Keratinocyte (primary cell): ENCODE measurements at regions not wholly inside any gene's neighbourhood (a gene's known extent, or its start where the extent isn't known, plus 50 kb on each side); places are given as distances from the start of the nearest gene placed in this dataset.

ENCODE experiments used
- DNase-seq: peaks from one replicate; pipeline ENCODE4 v3.0.0-alpha.2; 2011; ENCODE audit warnings: low read depth, missing footprints, low spot score
- FAIRE-seq: peaks from 2 replicates; lab custom pipeline; 2011; peaks lifted over from hg19 to GRCh38; lab: Jason Lieb, UNC
- H2AFZ ChIP-seq: 2 replicates; pipeline ENCODE4 v1.6.0; 2012; ENCODE audit warnings: low read length, control low read depth, inconsistent platforms; ENCODE audit not compliant: control insufficient read depth
- H3K27ac ChIP-seq: 2 replicates; pipeline ENCODE4 v1.5.1; 2011; ENCODE audit warnings: low read length; ENCODE audit not compliant: control insufficient read depth, insufficient read depth
- H3K27me3 ChIP-seq: 3 replicates; pipeline ENCODE4 v1.6.0; 2011; ENCODE audit warnings: low read length; ENCODE audit not compliant: control insufficient read depth, insufficient read depth; ENCODE audit errors: extremely low read depth
- H3K36me3 ChIP-seq, 2 experiments: 2 replicates in 1 of 2; 3 replicates in 1 of 2; pipeline ENCODE4 v1.5.1; 2011; ENCODE audit warnings: low read length in 2 of 2, mild to moderate bottlenecking in 1 of 2; ENCODE audit not compliant: control insufficient read depth in 2 of 2, insufficient read depth in 2 of 2; ENCODE audit errors: extremely low read depth in 1 of 2
- H3K4me1 ChIP-seq: 3 replicates; pipeline ENCODE4 v1.5.1; 2011; ENCODE audit warnings: low read length; ENCODE audit not compliant: control insufficient read depth, insufficient read depth; ENCODE audit errors: extremely low read depth
- H3K4me2 ChIP-seq: 3 replicates; pipeline ENCODE4 v1.6.0; 2011; ENCODE audit warnings: low read depth, low read length; ENCODE audit not compliant: control insufficient read depth, insufficient read depth; ENCODE audit errors: extremely low read depth
- H3K4me3 ChIP-seq, 3 experiments: fragments of 200-600 bp in 1 of 3; sonication (generic) in 1 of 3; 2 replicates in 2 of 3; 3 replicates in 1 of 3; pipeline ENCODE4 v1.5.1; 2011 to 2016; ENCODE audit warnings: low read length in 3 of 3, mild to moderate bottlenecking in 3 of 3, control low read depth in 2 of 3, inconsistent platforms in 1 of 3, low read depth in 1 of 3, mixed read lengths in 1 of 3, mixed run types in 1 of 3, moderate library complexity in 1 of 3; ENCODE audit not compliant: control insufficient read depth in 2 of 3, insufficient read depth in 2 of 3; ENCODE audit errors: extremely low read depth in 1 of 3
- H3K79me2 ChIP-seq: 2 replicates; pipeline ENCODE4 v1.6.0; 2012; ENCODE audit warnings: low read length; ENCODE audit not compliant: control insufficient read depth, insufficient read depth
- H3K9ac ChIP-seq: 3 replicates; pipeline ENCODE4 v1.6.0; 2011; ENCODE audit warnings: low read length; ENCODE audit not compliant: control insufficient read depth, insufficient read depth; ENCODE audit errors: extremely low read depth
- H3K9me1 ChIP-seq: 3 replicates; pipeline ENCODE4 v1.6.0; 2011; ENCODE audit warnings: low read length; ENCODE audit not compliant: control insufficient read depth, insufficient read depth; ENCODE audit errors: extremely low read depth
- H3K9me3 ChIP-seq: 2 replicates; pipeline ENCODE4 v1.5.1; 2012; ENCODE audit warnings: low read depth, low read length; ENCODE audit not compliant: control insufficient read depth
- H4K20me1 ChIP-seq: 3 replicates; pipeline ENCODE4 v1.6.0; 2011; ENCODE audit warnings: low read length; ENCODE audit not compliant: control insufficient read depth, insufficient read depth; ENCODE audit errors: extremely low read depth
- CTCF ChIP-seq, 3 experiments: IDR thresholded peaks in 1 of 3; conservative IDR thresholded peaks in 1 of 3; optimal IDR thresholded peaks in 1 of 3; 2 replicates in 2 of 3; 3 replicates in 1 of 3; pipeline versions ENCODE3 to v1.5.1; 2011; ENCODE audit warnings: low read length in 3 of 3, mild to moderate bottlenecking in 3 of 3, moderate library complexity in 2 of 3, control low read depth in 1 of 3, inconsistent platforms in 1 of 3; ENCODE audit not compliant: insufficient read depth in 2 of 3; ENCODE audit errors: extremely low read depth in 1 of 3
- EZH2 ChIP-seq: IDR thresholded peaks from one replicate; pipeline ENCODE4 v1.6.1; 2012; ENCODE audit warnings: inconsistent platforms, mild to moderate bottlenecking, low read length, moderate library complexity
- dilution Hi-C: fragments of 300-500 bp; cut with MboI; formaldehyde crosslinking; loops from one replicate; pipeline ENCODE4 v1.7.0; 2020; ENCODE audit warnings: low sequenced_read_pairs; ENCODE audit not compliant: extremely low pct_ligation_motif_present

DNA sequence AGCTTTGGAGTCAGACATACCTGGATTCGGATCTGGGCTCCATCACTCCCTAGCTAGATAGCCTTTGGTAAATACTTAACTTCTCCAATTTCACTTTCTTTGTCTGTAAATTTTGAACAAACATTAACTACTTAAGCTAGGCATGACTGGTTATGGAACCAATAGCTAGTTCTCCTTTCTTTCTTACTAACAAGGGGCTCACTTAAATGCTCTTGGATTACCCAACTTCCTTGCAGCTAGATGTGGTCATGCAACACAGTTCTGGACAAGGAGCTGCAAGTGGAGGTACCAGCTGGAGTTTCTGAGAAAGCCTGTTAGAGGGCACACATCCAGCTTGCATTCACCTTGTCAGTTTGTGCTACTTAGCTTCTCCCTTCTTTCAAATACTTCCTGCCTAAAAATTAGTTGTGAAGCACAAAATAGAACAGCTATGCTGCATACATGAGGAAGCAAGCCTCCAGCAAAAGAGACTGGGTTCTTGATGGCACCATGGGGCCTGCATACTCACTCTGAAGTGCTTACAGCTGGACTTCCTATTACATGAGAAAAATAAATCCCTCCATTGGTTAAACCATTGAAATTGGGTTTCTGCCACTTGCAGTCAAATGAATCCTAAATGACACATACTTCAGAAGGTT, 210.1 kb upstream of the EEA1 start:
- Histone ChIP-seq H3K27ac (no peak overlapping the region), H3K27me3 (no peaks in the 10 kb centered on the region), H3K36me3 (no peaks in the 10 kb centered on the region), H3K79me2 (no peaks in the 10 kb centered on the region), H4K20me1 (no peaks in the 10 kb centered on the region), H3K4me1 (peaks cover 22% of the 10 kb centered on the region), H2AFZ (no peak overlapping the region), H3K9ac (no peak overlapping the region), H3K4me2 (no peak overlapping the region), H3K9me1 (no peaks in the 10 kb centered on the region), H3K4me3 (no peak overlapping the region), H3K9me3 (no peaks in the 10 kb centered on the region)
- FAIRE-seq: no peak
- DNase-seq: no peak
- TF ChIP-seq EZH2 (no peak), CTCF (optimal IDR thresholded peaks at IDR 0.05 in 1 of 3, IDR thresholded peaks at IDR 0.05 in 1 of 3, conservative IDR thresholded peaks at IDR 0.05 in 1 of 3; ENCODE audit: extremely low read depth in 1 of 3, insufficient read depth in 2 of 3, low read length in 3 of 3) (no peak)
- dilution Hi-C loops: no loop called here

DNA sequence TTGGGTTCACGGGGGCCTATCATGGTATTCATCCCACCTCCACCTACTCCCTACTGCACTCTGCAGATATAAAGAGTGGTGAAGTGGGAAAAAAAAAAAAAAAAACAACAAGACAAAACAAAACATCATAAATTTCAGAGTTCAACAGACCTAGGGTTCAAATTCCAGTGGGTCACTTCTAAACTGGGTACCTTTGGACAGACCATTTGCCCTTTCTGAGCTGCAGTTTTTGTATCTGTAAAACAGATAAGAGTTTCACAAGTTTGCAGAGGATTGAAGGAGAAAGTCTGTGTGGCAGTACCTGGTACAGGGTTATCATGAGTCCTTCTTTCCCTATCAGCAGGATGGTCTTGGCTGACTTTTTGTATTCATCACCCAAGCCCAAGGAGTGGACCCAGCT, 211.2 kb upstream of the EEA1 start:
- Histone ChIP-seq H3K4me1 (peaks cover 31% of the 10 kb centered on the region), H3K27me3 (no peaks in the 10 kb centered on the region)
- dilution Hi-C loops: no loop called here

More for the DNA sequence above, 211.2 kb upstream of the EEA1 start:
- H3K9me1 ChIP-seq: no peaks in the 10 kb centered on the region
- H3K9ac ChIP-seq: no peak overlapping the region
- no peaks in the 10 kb centered on the region for H3K79me2 ChIP-seq
- no peaks in the 10 kb centered on the region for H4K20me1 ChIP-seq
- H3K4me3 ChIP-seq: no peak overlapping the region
- no peak overlapping the region for H3K27ac ChIP-seq
- H3K36me3 ChIP-seq: no peaks in the 10 kb centered on the region
- DNase-seq (no peak), FAIRE-seq (no peak)
- no peak for TF ChIP-seq CTCF (optimal IDR thresholded peaks at IDR 0.05 in 1 of 3, IDR thresholded peaks at IDR 0.05 in 1 of 3, conservative IDR thresholded peaks at IDR 0.05 in 1 of 3; ENCODE audit: extremely low read depth in 1 of 3, insufficient read depth in 2 of 3, low read length in 3 of 3)
- no peak for TF ChIP-seq EZH2
- no peak overlapping the region for H2AFZ ChIP-seq
- H3K4me2 ChIP-seq: no peak overlapping the region
- H3K9me3 ChIP-seq: no peaks in the 10 kb centered on the region
